HCT116 (cell line): ENCODE measurements at regions not wholly inside any gene's neighbourhood (a gene's known extent, or its start where the extent isn't known, plus 50 kb on each side); places are given as distances from the start of the nearest gene placed in this dataset.
A peak's percentile ranks its signal among the peaks of the same experiment; 100 is the strongest.

ENCODE experiments used
- ATAC-seq: fragments of 200-7000 bp; cut with Tn5 transposase; 2 replicates; pipeline ENCODE4 v1.9.1; 2020; ENCODE audit warnings: mild to moderate bottlenecking, moderate library complexity
- BruUV-seq: library from RNA; stranded (reverse); fragments of 400-500 nt; replicated peaks from 2 replicates; lab custom pipeline; 2021; lab: Mats Ljungman, UMichigan
- CTCF ChIA-PET: fragments of 300-600 bp; sonication (Branson Sonifier 250); formaldehyde crosslinking; loops from one replicate; lab custom pipeline; 2021; ENCODE audit warnings: antibody characterized with exemption; lab: Charles Lee
- POLR2A ChIA-PET: fragments of 300-600, 350-600 bp; sonication (Branson Sonifier 250); formaldehyde crosslinking; loops from one replicate; lab custom pipeline; 2021; ENCODE audit warnings: antibody characterized with exemption; lab: Charles Lee
- RAD21 ChIA-PET, 2 experiments: fragments of 300-600 bp; sonication (Branson Sonifier 250); formaldehyde crosslinking; loops; one replicate each; lab custom pipeline; 2023; ENCODE audit warnings: low total read pairs in 2 of 2; ENCODE audit not compliant: uncharacterized antibody in 2 of 2, unreplicated experiment in 2 of 2, low non-redundant PET in 1 of 2; lab: Charles Lee
- DNase-seq: peaks from one replicate; pipeline ENCODE4 v3.0.0-alpha.2; 2010; ENCODE audit warnings: low read depth, low spot score
- H2AFZ ChIP-seq: fragments of 200-600 bp; shearing (Covaris generic), sonication (generic); 2 replicates; pipeline ENCODE4 v1.6.1; 2017; ENCODE audit warnings: low read depth, mixed run types, mixed read lengths, antibody characterized with exemption, low read length; ENCODE audit not compliant: poor library complexity, severe bottlenecking
- H3K27ac ChIP-seq: 2 replicates; pipeline ENCODE4 v1.5.1; 2012; ENCODE audit warnings: low read depth, low read length
- H3K27me3 ChIP-seq: fragments of 200-600 bp; sonication (generic); 2 replicates; pipeline ENCODE4 v1.6.1; 2016; ENCODE audit warnings: mixed run types, low read length, mixed read lengths; ENCODE audit not compliant: insufficient read depth
- H3K36me3 ChIP-seq, 2 experiments: fragments of 200-500 bp in 1 of 2; fragments of 200-600 bp in 1 of 2; sonication (Bioruptor generic) in 1 of 2; sonication (generic) in 1 of 2; 2 replicates each; pipeline versions ENCODE4 v1.5.1 to v1.6.1; 2014 to 2016; ENCODE audit warnings: low read length in 2 of 2, inconsistent platforms in 1 of 2, mixed read lengths in 1 of 2, mixed run types in 1 of 2; ENCODE audit not compliant: insufficient read depth in 2 of 2, control insufficient read depth in 1 of 2
- H3K4me1 ChIP-seq, 2 experiments: fragments of 200-600 bp in 1 of 2; sonication (generic) in 1 of 2; 2 replicates each; pipeline versions ENCODE4 v1.5.1 to v1.6.1; 2012 to 2017; ENCODE audit warnings: low read length in 2 of 2, inconsistent platforms in 1 of 2, mild to moderate bottlenecking in 1 of 2, mixed read lengths in 1 of 2, mixed run types in 1 of 2, moderate library complexity in 1 of 2; ENCODE audit not compliant: insufficient read depth in 2 of 2, control insufficient read depth in 1 of 2
- H3K4me2 ChIP-seq: fragments of 200-600 bp; sonication (generic); 2 replicates; pipeline ENCODE4 v1.6.1; 2017; ENCODE audit warnings: mixed run types, low read length, mixed read lengths
- H3K4me3 ChIP-seq, 2 experiments: fragments of 200-600 bp in 1 of 2; sonication (generic) in 1 of 2; replicated peaks in 1 of 2; 2 replicates each; pipeline ENCODE4 v1.5.1; 2011 to 2016; ENCODE audit warnings: low read length in 2 of 2, control low read depth in 1 of 2, low read depth in 1 of 2, mild to moderate bottlenecking in 1 of 2, mixed read lengths in 1 of 2, mixed run types in 1 of 2
- H3K79me2 ChIP-seq: fragments of 200-600 bp; sonication (generic); 2 replicates; pipeline ENCODE4 v1.6.1; 2017; ENCODE audit warnings: mild to moderate bottlenecking, mixed run types, low read length, moderate library complexity, mixed read lengths; ENCODE audit not compliant: insufficient read depth
- H3K9ac ChIP-seq: fragments of 200-600 bp; sonication (generic); 2 replicates; pipeline ENCODE4 v1.6.1; 2016; ENCODE audit warnings: low read length, mixed read lengths
- H3K9me2 ChIP-seq: fragments of 200-600 bp; sonication (generic), shearing (Covaris generic); 2 replicates; pipeline ENCODE4 v1.6.1; 2017; ENCODE audit warnings: mixed run types, mild to moderate bottlenecking, moderate library complexity; ENCODE audit not compliant: insufficient read depth
- H3K9me3 ChIP-seq, 2 experiments: fragments of 200-500 bp in 1 of 2; fragments of 200-600 bp in 1 of 2; sonication (Bioruptor generic) in 1 of 2; sonication (generic) in 1 of 2; 2 replicates each; pipeline ENCODE4 v1.6.1; 2014 to 2017; ENCODE audit warnings: low read length in 2 of 2, mixed read lengths in 2 of 2, inconsistent platforms in 1 of 2, low read depth in 1 of 2, mild to moderate bottlenecking in 1 of 2, mixed run types in 1 of 2, moderate library complexity in 1 of 2; ENCODE audit not compliant: control insufficient read depth in 1 of 2, insufficient read depth in 1 of 2
- H4K20me1 ChIP-seq: fragments of 200-600 bp; sonication (generic), shearing (Covaris generic); 2 replicates; pipeline ENCODE4 v1.6.1; 2017; ENCODE audit warnings: mixed run types, mild to moderate bottlenecking, moderate library complexity; ENCODE audit not compliant: insufficient read depth
- CEBPB ChIP-seq: IDR thresholded peaks from 2 replicates; pipeline ENCODE4 v1.6.1; 2012; ENCODE audit warnings: low read depth
- FOSL1 ChIP-seq: IDR thresholded peaks from 2 replicates; pipeline ENCODE4 v1.6.1; 2012; ENCODE audit warnings: low read depth
- JUND ChIP-seq: IDR thresholded peaks from 2 replicates; pipeline ENCODE4 v1.6.1; 2012
- REST ChIP-seq: IDR thresholded peaks from 2 replicates; pipeline ENCODE4 v1.6.1; 2012; ENCODE audit warnings: low read depth
- SP1 ChIP-seq: IDR thresholded peaks from 2 replicates; pipeline ENCODE4 v1.6.1; 2012; ENCODE audit warnings: low read depth
- ZNF274 ChIP-seq: fragments of 200-500 bp; sonication (Bioruptor generic); IDR thresholded peaks from 2 replicates; pipeline ENCODE4 v1.6.1; 2014; ENCODE audit warnings: mild to moderate bottlenecking, low read depth, low read length, inconsistent platforms
- intact Hi-C: fragments of 100-400 bp; cut with micrococcal nuclease; formaldehyde crosslinking; loops from 2 replicates; pipeline ENCODE4 v1.10.0; 2022

DNA sequence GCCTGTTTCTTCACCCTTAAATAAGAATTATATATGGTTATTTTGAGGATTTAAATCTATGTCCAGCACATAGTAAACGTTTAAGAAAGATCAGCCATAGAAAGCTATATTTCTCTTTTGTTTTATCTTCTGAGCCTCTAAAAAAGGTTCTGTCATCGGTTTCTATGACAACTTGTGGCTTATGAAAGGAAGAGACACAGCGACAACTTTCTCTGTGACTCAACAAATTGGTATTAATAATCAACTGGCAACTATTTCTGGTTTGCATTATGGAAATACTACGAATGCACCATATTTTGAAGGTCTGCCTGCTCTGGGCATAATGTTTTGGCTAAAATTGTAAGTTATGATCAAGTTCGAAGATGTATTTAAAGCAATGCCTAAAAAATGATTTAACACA lies 751.0 kb downstream of the CD109 start:
- Histone ChIP-seq H3K27me3 (no peaks in the 10 kb centered on the region), H3K9me2 (no peaks in the 10 kb centered on the region)
- TF ChIP-seq REST (no peak), JUND (peak; percentile 8; the same call in 1 of the 2 replicates), CEBPB (0 out of 2 replicates have a peak, but pooled peaks have one; percentile 15), FOSL1 (peak; percentile 28; the same call in 1 of the 2 replicates), ZNF274 (no peak), SP1 (0 out of 2 replicates have a peak, but pooled peaks have one; percentile 10)
- TF ChIP-seq, all 23 proteins: peak for 4
- peak overlapping the region; percentile 75 for H2AFZ ChIP-seq
- H3K79me2 ChIP-seq = no peaks in the 10 kb centered on the region
- ATAC-seq = peak; percentile 55; the same call in 1 of the 2 replicates
- no peak overlapping the region for H3K27ac ChIP-seq
- peaks cover 6 to 9% of the 10 kb centered on the region in 2 experiments for H3K4me1 ChIP-seq
- intact Hi-C loops = no loop called here
- H3K36me3 ChIP-seq = no peaks in the 10 kb centered on the region
- no TSS peak for BruUV-seq
- no peaks in the 10 kb centered on the region for H4K20me1 ChIP-seq
- no peaks in the 10 kb centered on the region for H3K9me3 ChIP-seq
- H3K4me3 ChIP-seq = no peak overlapping the region
- DNase-seq = peak; percentile 44
- CTCF ChIA-PET = no interaction called here
- POLR2A ChIA-PET = no interaction called here
- H3K4me2 ChIP-seq = peak overlapping the region; percentile 54
- no peak overlapping the region for H3K9ac ChIP-seq
- RAD21 ChIA-PET = no interaction called here
